NCI-H345 (cell line): ENCODE measurements at regions not wholly inside any gene's neighbourhood (a gene's known extent, or its start where the extent isn't known, plus 50 kb on each side); places are given as distances from the start of the nearest gene placed in this dataset.
A peak's percentile ranks its signal among the peaks of the same experiment; 100 is the strongest.

Experiments
- DNase-seq: peaks from one replicate; lab custom pipeline; 2025; lab: John Stamatoyannopoulos, UW

- DNase-seq = no peak
Measured at GRCh38 chr12:109648521-109648920, 65.1 kb upstream of the FAM222A start.

GRCh38 chr12:109650808-109651207 lies 62.8 kb upstream of the FAM222A start:
- peak; percentile 22 for DNase-seq

- no peak for DNase-seq
Measured at GRCh38 chr12:109651596-109651995, 62.0 kb upstream of the FAM222A start.

GRCh38 chr12:109652233-109652976 lies 61.2 kb upstream of the FAM222A start:
- no peak for DNase-seq

- no peak for DNase-seq
Measured at GRCh38 chr12:109652977-109653264, 60.7 kb upstream of the FAM222A start.

GRCh38 chr12:109653890-109654289 lies 59.7 kb upstream of the FAM222A start:
- DNase-seq = no peak

GRCh38 chr12:109654357-109654756 lies 59.3 kb upstream of the FAM222A start:
- DNase-seq = no peak

- no peak for DNase-seq
Measured at GRCh38 chr12:109655578-109655977, 58.0 kb upstream of the FAM222A start.

- no peak for DNase-seq
Measured at GRCh38 chr12:109656743-109657142, 56.9 kb upstream of the FAM222A start.

GRCh38 chr12:109663795-109664194 lies 49.8 kb upstream of the FAM222A start:
- DNase-seq = no peak
